Stimulated activated naive CD8-positive, alpha-beta T cell treated with anti-CD3 and anti-CD28 coated beads, Interleukin-15, amount 100 ng/mL, for 72 hours (primary cell): ENCODE measurements at regions not wholly inside any gene's neighbourhood (a gene's known extent, or its start where the extent isn't known, plus 50 kb on each side); places are given as distances from the start of the nearest gene placed in this dataset.
A peak's percentile ranks its signal among the peaks of the same experiment; 100 is the strongest.

Experiments used
- ATAC-seq: fragments of 150-1000 bp; cut with Tn5 transposase; 2 replicates; pipeline ENCODE4 v1.10.0; 2021; ENCODE audit warnings: mild to moderate bottlenecking, moderate library complexity
- DNase-seq, 2 donors: peaks; one replicate each; pipeline ENCODE4 v3.0.0; 2021 to 2022
- H3K27ac Mint-ChIP-seq, 2 donors: one replicate each; pipeline ENCODE4 v1.8.0; 2022; ENCODE audit warnings: mild to moderate bottlenecking in 2 of 2, mixed read lengths in 2 of 2, moderate library complexity in 2 of 2
- H3K27me3 Mint-ChIP-seq: one replicate; pipeline ENCODE4 v1.8.0; 2022; ENCODE audit warnings: mixed read lengths
- H3K4me1 Mint-ChIP-seq: one replicate; pipeline ENCODE4 v1.8.0; 2022; ENCODE audit warnings: mild to moderate bottlenecking, mixed read lengths
- H3K4me3 Mint-ChIP-seq, 2 donors: one replicate each; pipeline ENCODE4 v1.8.0; 2022; ENCODE audit warnings: mild to moderate bottlenecking in 2 of 2, mixed read lengths in 2 of 2, moderate library complexity in 1 of 2
- H3K9me3 Mint-ChIP-seq, 2 donors: one replicate each; pipeline ENCODE4 v1.8.0; 2022; ENCODE audit warnings: mixed read lengths in 2 of 2

DNA sequence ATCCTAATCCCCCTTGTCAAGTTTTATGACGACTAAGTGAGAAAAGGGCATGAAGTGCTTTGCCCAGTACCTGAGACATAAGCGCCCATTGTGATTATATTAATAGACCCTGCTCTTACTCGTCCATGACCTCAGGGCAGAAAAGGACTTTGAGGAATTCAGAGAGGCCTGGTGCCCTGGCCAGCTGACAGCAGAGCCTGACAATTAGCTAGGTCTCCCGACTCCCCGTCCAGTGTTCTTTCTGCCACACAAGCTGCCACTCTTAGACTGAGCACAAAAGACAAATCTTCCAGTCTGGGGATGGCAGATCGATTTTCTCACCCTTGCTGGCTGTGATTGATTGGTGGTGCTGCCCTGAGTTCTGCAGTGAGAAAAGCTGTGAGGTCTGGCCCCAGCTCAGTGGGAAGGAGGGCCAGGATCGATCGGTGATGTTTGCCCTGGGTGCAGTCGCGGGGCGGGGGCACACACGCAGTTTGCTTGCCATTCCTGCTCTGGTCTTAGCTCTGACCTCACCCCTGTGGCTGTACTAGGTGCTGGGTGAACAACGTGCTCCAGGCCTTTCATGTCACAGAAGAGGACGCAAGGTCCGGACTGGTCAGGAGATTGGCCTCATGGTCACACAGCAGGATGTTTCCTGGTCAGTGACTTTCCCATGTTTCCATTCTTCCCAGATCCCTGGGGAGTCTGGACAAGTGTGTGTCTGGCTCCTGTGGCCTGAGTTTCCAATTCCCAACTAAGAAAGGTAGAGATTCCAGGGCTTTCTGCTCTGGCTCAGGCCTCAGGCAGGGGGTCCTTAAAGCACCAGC is 67.4 kb upstream of the TLE3 start:
- H3K27me3 Mint-ChIP-seq: no peaks in the 10 kb centered on the region
- no peak overlapping the region for H3K27ac Mint-ChIP-seq
- no peaks in the 10 kb centered on the region for H3K9me3 Mint-ChIP-seq
- no peak for DNase-seq
- no peak for ATAC-seq
- no peak overlapping the region for H3K4me3 Mint-ChIP-seq
- H3K4me1 Mint-ChIP-seq: no peaks in the 10 kb centered on the region

GRCh38 chr15:70164156-70164900 is 66.6 kb upstream of the TLE3 start:
- ATAC-seq: no peak
- H3K27me3 Mint-ChIP-seq: peaks cover 8% of the 10 kb centered on the region
- H3K4me3 Mint-ChIP-seq: no peak overlapping the region
- H3K27ac Mint-ChIP-seq: no peak overlapping the region
- H3K9me3 Mint-ChIP-seq: no peaks in the 10 kb centered on the region
- no peaks in the 10 kb centered on the region for H3K4me1 Mint-ChIP-seq
- no peak for DNase-seq

DNA sequence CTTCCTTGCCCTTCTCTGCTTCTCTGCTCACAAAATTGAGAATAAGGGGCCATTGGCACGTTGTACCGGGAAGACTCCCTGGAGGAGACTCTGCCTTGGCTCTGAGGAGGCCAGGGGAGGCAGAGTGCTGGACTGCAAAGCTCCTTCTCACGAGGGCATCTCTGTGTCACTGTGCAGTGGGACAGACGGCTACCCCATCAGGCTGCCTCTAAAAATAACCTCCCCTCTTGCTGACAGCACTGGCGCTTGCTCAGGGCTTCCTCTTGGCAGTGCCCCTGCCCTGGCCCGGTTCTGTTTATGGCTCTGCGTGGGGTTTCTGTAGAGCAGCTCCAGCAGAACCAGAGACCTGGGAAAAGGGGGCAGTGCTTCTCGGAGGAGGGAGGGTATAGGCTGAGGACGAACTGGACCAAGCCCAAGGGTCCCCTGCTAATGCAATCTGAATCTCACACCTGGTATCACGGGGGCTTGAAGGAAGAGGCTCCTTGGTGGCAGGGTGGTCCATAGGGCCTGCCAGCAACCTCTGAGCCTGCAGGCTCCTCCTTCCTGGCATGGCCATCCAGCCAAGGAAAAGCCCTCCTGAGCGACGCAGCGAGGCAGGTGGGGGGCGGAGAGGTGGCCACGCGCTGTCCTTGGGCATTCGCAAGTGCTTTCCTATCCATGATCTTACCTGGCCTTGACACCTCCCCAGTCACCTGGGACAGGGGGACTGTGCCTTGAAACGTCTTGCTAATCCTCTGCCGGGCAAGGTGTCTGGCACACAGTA is 63.3 kb upstream of the TLE3 start:
- no peaks in the 10 kb centered on the region for H3K9me3 Mint-ChIP-seq
- H3K27ac Mint-ChIP-seq: no peak overlapping the region
- DNase-seq (no peak), ATAC-seq (no peak)
- H3K27me3 Mint-ChIP-seq: peaks cover 28% of the 10 kb centered on the region
- no peak overlapping the region for H3K4me3 Mint-ChIP-seq
- H3K4me1 Mint-ChIP-seq: no peaks in the 10 kb centered on the region

DNA sequence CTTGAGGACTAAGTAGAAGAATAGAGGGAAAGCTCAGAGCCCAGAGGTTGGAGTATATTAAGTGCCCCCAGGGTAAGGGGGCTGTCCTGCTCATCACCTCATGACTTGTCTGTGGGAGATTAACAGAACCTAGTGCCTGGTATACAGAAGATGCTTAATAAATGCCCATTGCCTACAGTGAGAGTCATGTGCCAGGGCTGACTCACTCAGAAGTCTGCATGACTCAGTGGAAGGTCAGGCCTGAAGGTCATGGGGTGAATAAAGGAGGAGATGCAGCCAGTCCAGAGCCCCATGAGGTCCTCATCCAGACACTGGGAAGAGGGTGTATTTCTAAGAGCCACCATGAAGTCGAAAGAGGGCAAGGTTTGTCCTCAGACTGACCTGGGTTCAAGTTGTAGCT is 62.5 kb upstream of the TLE3 start:
- H3K9me3 Mint-ChIP-seq: no peaks in the 10 kb centered on the region
- ATAC-seq (no peak), DNase-seq (no peak)
- H3K4me3 Mint-ChIP-seq: no peak overlapping the region
- no peak overlapping the region for H3K27ac Mint-ChIP-seq
- no peaks in the 10 kb centered on the region for H3K4me1 Mint-ChIP-seq
- H3K27me3 Mint-ChIP-seq: peaks cover 30% of the 10 kb centered on the region

DNA sequence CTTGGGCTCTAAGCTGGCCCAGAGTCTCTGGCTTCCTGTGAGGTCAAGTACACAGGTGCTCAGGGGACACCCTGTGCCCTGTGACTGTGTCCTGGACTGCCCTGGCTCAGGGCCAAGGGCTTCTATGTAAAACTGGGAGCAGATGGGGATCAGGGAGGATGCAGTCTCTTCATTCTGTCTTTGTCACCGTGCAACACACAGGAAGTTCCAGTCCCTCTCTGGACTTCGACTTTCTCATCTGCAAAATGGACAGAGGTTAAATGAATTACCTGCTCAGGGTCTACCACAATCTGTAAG is 61.9 kb upstream of the TLE3 start:
- Mint-ChIP-seq H3K4me3 (no peak overlapping the region), H3K27ac (no peak overlapping the region), H3K9me3 (no peaks in the 10 kb centered on the region), H3K4me1 (no peaks in the 10 kb centered on the region), H3K27me3 (peaks cover 30% of the 10 kb centered on the region)
- no peak for DNase-seq
- no peak for ATAC-seq

GRCh38 chr15:70159001-70159712 is 61.4 kb upstream of the TLE3 start:
- no peak for ATAC-seq

DNA sequence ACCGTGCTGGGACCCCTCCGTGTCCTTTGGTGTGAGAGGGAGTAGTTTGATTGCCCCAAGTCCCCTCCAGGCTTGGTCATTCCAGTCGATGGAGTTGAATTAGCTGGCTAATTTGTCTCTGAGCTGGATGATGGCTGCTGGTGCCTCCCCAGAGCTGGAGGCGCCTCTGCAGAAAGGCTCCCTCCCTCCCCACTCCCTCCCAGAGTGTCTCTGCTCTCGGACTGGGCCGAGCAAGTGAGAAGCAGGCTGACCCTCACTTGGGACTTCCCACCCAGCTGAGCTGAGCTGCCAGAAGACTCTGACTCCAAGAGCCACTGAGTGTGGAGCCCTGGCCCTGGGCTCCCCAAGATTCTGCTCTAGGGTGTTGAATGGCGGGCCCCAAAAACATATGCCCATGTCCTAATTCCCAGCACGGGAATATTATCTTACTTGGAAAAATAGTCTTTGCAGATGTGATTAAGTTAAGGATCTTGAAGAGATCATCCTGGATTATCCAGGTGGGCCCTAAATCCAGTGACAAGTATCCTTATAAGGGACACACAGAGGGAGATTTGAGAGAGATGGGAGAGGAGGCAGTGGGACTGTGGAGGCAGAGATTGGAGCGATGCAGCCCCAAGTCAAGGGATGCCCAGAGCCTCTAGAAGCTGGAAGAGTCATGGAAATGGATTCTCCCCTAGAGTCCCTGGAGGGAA is 60.7 kb upstream of the TLE3 start:
- peaks cover 30% of the 10 kb centered on the region for H3K27me3 Mint-ChIP-seq
- no peak overlapping the region for H3K27ac Mint-ChIP-seq
- no peak overlapping the region for H3K4me3 Mint-ChIP-seq
- DNase-seq (no peak), ATAC-seq (no peak)
- H3K4me1 Mint-ChIP-seq: no peaks in the 10 kb centered on the region
- H3K9me3 Mint-ChIP-seq: no peaks in the 10 kb centered on the region

More at GRCh38 chr15:70159001-70159712, 61.4 kb upstream of the TLE3 start:
- H3K4me1 Mint-ChIP-seq: no peaks in the 10 kb centered on the region
- no peak for DNase-seq
- H3K9me3 Mint-ChIP-seq: no peaks in the 10 kb centered on the region
- no peak overlapping the region for H3K4me3 Mint-ChIP-seq
- no peak overlapping the region for H3K27ac Mint-ChIP-seq
- peaks cover 30% of the 10 kb centered on the region for H3K27me3 Mint-ChIP-seq

DNA sequence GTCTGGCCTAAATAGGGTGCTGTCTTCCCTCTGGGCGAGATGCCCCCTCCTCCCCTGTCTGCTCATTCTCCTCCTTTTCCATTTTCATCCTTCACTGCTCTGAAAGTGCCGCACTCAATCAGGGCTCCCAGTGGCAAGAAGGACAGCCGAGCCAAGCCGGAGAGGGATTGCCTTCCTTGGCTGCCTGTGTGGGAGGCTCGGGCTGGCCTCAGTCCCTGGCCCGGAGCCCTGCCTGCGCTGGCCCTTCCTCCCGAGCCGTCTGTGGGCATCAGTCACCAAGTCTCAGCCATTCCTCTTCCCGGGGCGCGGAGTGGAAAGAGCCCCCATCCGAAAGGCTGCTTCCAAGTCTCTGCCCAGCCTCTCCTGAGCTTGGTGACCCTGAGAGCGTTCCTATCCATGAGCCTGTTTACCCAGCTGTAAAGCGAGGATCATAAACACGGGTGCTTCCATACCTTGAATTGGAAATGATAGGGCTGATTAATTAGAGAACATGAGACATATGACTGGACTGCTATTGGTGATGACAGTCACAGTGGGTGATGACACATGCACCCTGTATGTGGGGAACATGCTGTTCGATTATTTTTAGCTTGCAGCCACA is 59.1 kb upstream of the TLE3 start:
- Mint-ChIP-seq H3K4me3 (no peak overlapping the region), H3K27me3 (peaks cover 30% of the 10 kb centered on the region), H3K4me1 (no peaks in the 10 kb centered on the region), H3K9me3 (no peaks in the 10 kb centered on the region), H3K27ac (no peak overlapping the region)
- DNase-seq: no peak
- ATAC-seq: no peak

- DNase-seq (no peak), ATAC-seq (no peak)
- H3K27ac Mint-ChIP-seq: no peak overlapping the region
- H3K4me1 Mint-ChIP-seq: no peaks in the 10 kb centered on the region
- H3K4me3 Mint-ChIP-seq: no peak overlapping the region
- H3K27me3 Mint-ChIP-seq: peaks cover 32% of the 10 kb centered on the region
- H3K9me3 Mint-ChIP-seq: no peaks in the 10 kb centered on the region
Observed at GRCh38 chr15:70154718-70155347, 57.1 kb upstream of the TLE3 start.

DNA sequence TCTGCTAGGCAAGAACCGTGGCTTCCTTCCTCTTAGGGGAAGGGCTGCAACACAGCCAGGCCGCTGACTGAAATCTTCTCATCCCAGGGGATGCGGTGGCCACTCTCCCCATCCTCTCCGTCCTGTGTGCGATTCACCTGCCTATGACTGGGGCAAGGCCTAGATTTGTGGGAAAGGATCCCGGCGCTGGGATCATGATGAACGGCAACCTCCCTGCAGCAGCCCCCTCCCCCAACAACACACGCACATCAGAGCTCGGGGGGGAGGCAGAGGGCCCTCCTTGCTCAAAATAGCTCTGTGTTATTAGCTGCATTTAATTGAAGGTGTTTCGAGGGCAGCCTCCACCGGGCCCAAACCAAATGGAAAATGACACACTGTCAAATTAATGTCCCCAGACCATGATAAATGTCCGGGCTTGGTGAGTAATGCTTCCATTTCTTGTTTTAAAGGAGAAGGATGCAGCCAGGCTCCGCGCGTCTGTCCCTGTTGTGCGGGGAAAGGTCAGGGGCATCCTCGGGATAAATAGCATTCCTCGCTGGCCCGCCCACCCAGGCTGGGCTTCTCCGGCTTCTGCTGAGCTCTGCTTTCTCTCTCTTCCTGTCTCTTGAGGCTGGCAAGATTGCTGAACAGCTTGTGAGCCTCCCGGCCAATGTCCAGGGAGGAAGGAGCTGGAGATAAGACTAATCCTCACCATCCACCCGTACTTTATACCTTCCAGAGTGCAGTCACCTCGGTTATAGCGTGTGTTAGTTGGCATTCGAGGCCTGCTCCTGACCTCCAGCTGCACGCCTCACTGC is 56.4 kb upstream of the TLE3 start:
- DNase-seq: no peak
- ATAC-seq: no peak
- Mint-ChIP-seq H3K4me1 (no peaks in the 10 kb centered on the region), H3K4me3 (no peak overlapping the region), H3K27me3 (peaks cover 32% of the 10 kb centered on the region), H3K9me3 (no peaks in the 10 kb centered on the region), H3K27ac (no peak overlapping the region)

- ATAC-seq: no peak
- H3K4me3 Mint-ChIP-seq: no peak overlapping the region
- peak overlapping the region in 1 of 2 donors; percentile 31 for H3K27ac Mint-ChIP-seq
Observed at GRCh38 chr15:70152070-70152480, 54.4 kb upstream of the TLE3 start.

GRCh38 chr15:70151462-70151861 is 53.7 kb upstream of the TLE3 start:
- no peak for DNase-seq
- peaks cover 25% of the 10 kb centered on the region for H3K27me3 Mint-ChIP-seq
- ATAC-seq: no peak
- H3K4me3 Mint-ChIP-seq: no peak overlapping the region
- H3K4me1 Mint-ChIP-seq: peaks cover 10% of the 10 kb centered on the region
- no peaks in the 10 kb centered on the region for H3K9me3 Mint-ChIP-seq
- no peak overlapping the region for H3K27ac Mint-ChIP-seq

More at GRCh38 chr15:70152070-70152480, 54.4 kb upstream of the TLE3 start:
- Mint-ChIP-seq H3K4me1 (peaks cover 10% of the 10 kb centered on the region), H3K27me3 (peaks cover 29% of the 10 kb centered on the region), H3K9me3 (no peaks in the 10 kb centered on the region)
- no peak for DNase-seq

DNA sequence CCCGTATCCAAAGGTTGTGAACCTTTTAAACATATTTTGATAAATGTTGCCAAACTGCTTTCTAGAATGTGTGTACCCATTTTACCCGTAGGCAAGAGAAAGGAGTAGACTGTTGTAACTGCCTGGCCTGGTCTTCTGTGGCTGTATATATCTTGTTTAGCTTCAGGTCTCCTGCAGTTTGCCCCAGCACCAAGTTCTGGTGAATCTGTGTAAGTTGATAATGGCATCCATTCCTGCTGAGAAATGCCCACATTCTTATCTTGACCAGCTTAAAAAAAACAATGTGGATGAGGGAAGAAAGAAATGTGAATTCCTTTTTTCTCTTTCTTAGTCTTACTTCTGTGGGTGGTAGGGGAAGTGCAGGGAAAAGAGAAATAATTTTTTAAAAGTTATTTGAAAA is 53.3 kb upstream of the TLE3 start:
- H3K27me3 Mint-ChIP-seq: peaks cover 21% of the 10 kb centered on the region

DNA sequence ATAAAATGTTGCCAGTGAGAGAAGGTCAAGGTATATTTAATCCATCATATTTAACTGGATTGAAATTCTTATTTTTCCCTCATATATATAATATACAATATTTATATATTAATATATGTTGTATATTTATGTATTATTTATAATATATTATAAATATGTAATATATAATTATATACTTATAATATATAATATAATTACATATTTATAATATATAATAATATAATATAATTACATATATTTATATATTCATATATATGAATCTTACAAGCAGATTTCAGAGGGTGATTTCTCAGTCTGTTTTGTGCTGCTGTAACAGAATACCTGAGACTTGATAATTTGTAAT is 52.7 kb upstream of the TLE3 start:
- Mint-ChIP-seq H3K4me3 (no peak overlapping the region), H3K4me1 (peaks cover 10% of the 10 kb centered on the region), H3K9me3 (no peaks in the 10 kb centered on the region), H3K27ac (no peak overlapping the region), H3K27me3 (peaks cover 19% of the 10 kb centered on the region)
- DNase-seq: no peak
- ATAC-seq: no peak

More for the DNA sequence above, 53.3 kb upstream of the TLE3 start:
- H3K9me3 Mint-ChIP-seq: no peaks in the 10 kb centered on the region
- DNase-seq (no peak), ATAC-seq (no peak)
- H3K4me3 Mint-ChIP-seq: no peak overlapping the region
- H3K27ac Mint-ChIP-seq: peak overlapping the region in 1 of 2 donors; percentile 57
- peaks cover 10% of the 10 kb centered on the region for H3K4me1 Mint-ChIP-seq
